Adrenal gland (tissue), 9 donors: ENCODE measurements at regions not wholly inside any gene's neighbourhood (a gene's known extent, or its start where the extent isn't known, plus 50 kb on each side); places are given as distances from the start of the nearest gene placed in this dataset.

Experiments
- DNase-seq, 7 donors: peaks; one replicate each; pipeline ENCODE4 v3.0.0-alpha.2; 2019 to 2020
- H3K27ac ChIP-seq, 5 donors: fragments of 200-600 bp; sonication (generic) in 4 of 5; 1 replicate in 3 of 5; 2 replicates in 2 of 5; pipeline versions ENCODE4 v1.5.1 to v1.8.0; 2016 to 2020; ENCODE audit warnings: mild to moderate bottlenecking in 1 of 5
- H3K27me3 ChIP-seq: fragments of 200-600 bp; 2 replicates; pipeline ENCODE4 v1.8.0; 2021
- H3K36me3 ChIP-seq, 2 donors: fragments of 200-600 bp; replicated peaks in 1 of 2; 1 replicate in 1 of 2; 2 replicates in 1 of 2; pipeline versions ENCODE4 v1.5.1 to v1.8.0; 2018 to 2022
- H3K4me1 ChIP-seq, 2 donors: fragments of 200-600 bp; replicated peaks in 1 of 2; 1 replicate in 1 of 2; 2 replicates in 1 of 2; pipeline versions ENCODE4 v1.5.1 to v1.8.0; 2018 to 2021
- H3K4me3 ChIP-seq, 4 donors: fragments of 200-600 bp; sonication (generic) in 3 of 4; one replicate each; pipeline ENCODE4 v1.5.1; 2016 to 2018
- H3K9me3 ChIP-seq, 3 donors: fragments of 200-600 bp; sonication (generic) in 1 of 3; replicated peaks in 1 of 3; 1 replicate in 2 of 3; 2 replicates in 1 of 3; pipeline versions ENCODE4 v1.5.1 to v1.8.0; 2016 to 2021
- CTCF ChIP-seq, 6 experiments: fragments of 450-650 bp in 4 of 6; fragments of 200-600 bp in 2 of 6; sonication (generic) in 1 of 6; IDR thresholded peaks; 1 replicate in 5 of 6; 2 replicates in 1 of 6; pipeline versions ENCODE4 v1.5.1 to v1.8.0; 2016 to 2021; ENCODE audit warnings: antibody characterized with exemption in 6 of 6, mild to moderate bottlenecking in 2 of 6, moderate library complexity in 1 of 6
- POLR2A ChIP-seq, 2 donors: fragments of 450-650 bp; IDR thresholded peaks; one replicate each; pipeline ENCODE4 v1.6.1; 2017; ENCODE audit warnings: antibody characterized with exemption in 2 of 2, mild to moderate bottlenecking in 2 of 2, moderate library complexity in 1 of 2
- WGBS, 4 donors: extraction: QIAGEN DNeasy Blood & Tissue Kit in 2 of 4; methylation state at CpG; one replicate each; pipeline versions ENCODE4 v1.1.5 to v1.1.7; 2013 to 2017; 5-methylcytosine and 5-hydroxymethylcytosine counted together
- intact Hi-C, 2 donors: fragments of 100-400 bp; cut with DNase I; formaldehyde crosslinking; loops; one replicate each; pipeline versions ENCODE4 v1.14.1 to v1.15.0; 2022 to 2023
- donor health status: healthy with polysubstance abuse.
- donor health status: Bipolar disorder and iron deficiency.
- donor health status: DM: yes; HTN: yes; CAD: no.
- donor health status: DM: no; HTN: no; CAD: no.
- donor health status: DM: no; HTN: no; CAD: no.

DNA sequence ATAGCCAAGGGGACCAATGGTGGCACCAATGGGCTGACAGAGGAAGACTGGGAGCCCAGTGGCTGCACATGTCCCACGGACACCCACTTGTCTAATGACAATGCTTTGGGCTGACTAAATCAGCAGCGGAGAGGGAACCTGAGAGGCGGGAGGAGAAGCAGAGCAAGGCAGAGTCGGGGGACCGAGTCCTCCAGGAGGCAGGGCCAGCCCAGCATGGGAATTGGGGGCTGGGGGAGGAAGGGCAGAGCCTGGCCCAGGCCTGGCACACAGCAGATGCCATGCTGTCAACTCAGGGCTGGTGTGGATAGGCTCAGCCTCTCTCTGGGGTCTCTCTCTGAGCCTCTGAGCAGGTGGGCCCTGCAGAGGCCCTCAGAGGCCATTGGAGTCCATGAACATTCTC lies 78.4 kb upstream of the KLF13 start:
- H3K4me3 ChIP-seq: no peak overlapping the region
- TF ChIP-seq POLR2A (IDR thresholded peaks at IDR 0.05): no peak
- no peak for TF ChIP-seq CTCF (IDR thresholded peaks at IDR 0.05)
- no peak for DNase-seq
- no peak overlapping the region for H3K27ac ChIP-seq
- H3K27me3 ChIP-seq: no peaks in the 10 kb centered on the region
- H3K4me1 ChIP-seq: no peaks in the 10 kb centered on the region
- H3K36me3 ChIP-seq: no peaks in the 10 kb centered on the region
- WGBS, 4 donors: 73 to 86% (median 77%) methylated on average over 4 to 5 of the region's 5 CpGs
- intact Hi-C loops: loop anchor here in 1 of 2 donors (5.0 kb wide), 1 partner anchor 59 kb away; no protein-coding TSS in a partner anchor
- no peaks in the 10 kb centered on the region for H3K9me3 ChIP-seq

GRCh38 chr15:31248951-31249350 lies 77.7 kb upstream of the KLF13 start:
- 86 to 92% (median 89%) methylated on average over 4 to 5 of the region's 5 CpGs for WGBS, 4 donors
- Histone ChIP-seq H3K4me1 (no peaks in the 10 kb centered on the region), H3K36me3 (no peaks in the 10 kb centered on the region), H3K9me3 (no peaks in the 10 kb centered on the region), H3K27ac (no peak overlapping the region), H3K27me3 (no peaks in the 10 kb centered on the region), H3K4me3 (no peak overlapping the region)
- intact Hi-C loops: loop anchor here in 1 of 2 donors (5.0 kb wide), 1 partner anchor 58 kb away; no protein-coding TSS in a partner anchor
- DNase-seq: no peak
- no peak for TF ChIP-seq POLR2A (IDR thresholded peaks at IDR 0.05)
- no peak for TF ChIP-seq CTCF (IDR thresholded peaks at IDR 0.05)

- Histone ChIP-seq H3K27me3 (no peaks in the 10 kb centered on the region), H3K4me3 (no peak overlapping the region), H3K36me3 (no peaks in the 10 kb centered on the region), H3K4me1 (no peaks in the 10 kb centered on the region), H3K27ac (no peak overlapping the region), H3K9me3 (no peaks in the 10 kb centered on the region)
- 67 to 87% (median 83%) methylated on average over 3 to 9 of the region's 9 CpGs for WGBS, 4 donors
- intact Hi-C loops: no loop called here
- no peak for TF ChIP-seq POLR2A (IDR thresholded peaks at IDR 0.05)
- TF ChIP-seq CTCF (IDR thresholded peaks at IDR 0.05): no peak
- DNase-seq: no peak
Measured at GRCh38 chr15:31250033-31250432, 76.6 kb upstream of the KLF13 start.

DNA sequence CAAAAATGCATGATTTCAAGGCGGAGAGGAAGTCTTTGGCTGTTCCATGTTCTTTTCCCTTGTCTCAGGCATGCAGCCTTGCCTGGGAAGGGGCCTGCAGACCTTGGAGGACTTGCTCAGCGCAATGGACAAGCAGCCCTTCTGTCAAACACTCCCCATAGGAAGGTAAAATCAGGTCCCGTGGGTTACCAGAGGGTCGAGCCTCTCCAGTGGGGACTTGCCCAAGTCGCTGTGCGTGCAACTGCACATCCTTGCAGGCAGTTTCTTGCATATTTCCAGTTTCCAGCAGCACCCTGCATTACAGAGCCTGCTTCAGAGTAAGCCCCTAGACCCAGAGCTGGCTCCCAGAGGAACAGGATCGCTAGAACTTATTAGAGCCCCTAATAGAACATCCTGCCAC lies 75.5 kb upstream of the KLF13 start:
- peak in 1 of 7 donors; percentile 2 for DNase-seq
- H3K27me3 ChIP-seq: no peaks in the 10 kb centered on the region
- H3K36me3 ChIP-seq: no peaks in the 10 kb centered on the region
- H3K4me1 ChIP-seq: no peaks in the 10 kb centered on the region
- intact Hi-C loops: no loop called here
- no peak overlapping the region for H3K4me3 ChIP-seq
- no peak overlapping the region for H3K27ac ChIP-seq
- TF ChIP-seq POLR2A (IDR thresholded peaks at IDR 0.05): no peak
- no peak for TF ChIP-seq CTCF (IDR thresholded peaks at IDR 0.05)
- no peaks in the 10 kb centered on the region for H3K9me3 ChIP-seq
- 73 to 97% (median 89%) methylated on average over 7 of the region's 7 CpGs for WGBS, 4 donors
